GM13977 (cell line): ENCODE measurements at regions not wholly inside any gene's neighbourhood (a gene's known extent, or its start where the extent isn't known, plus 50 kb on each side); places are given as distances from the start of the nearest gene placed in this dataset.
"Not testable (repeated sequence)": the region's sequence is repeated elsewhere in the genome, so short reads cannot be mapped to it uniquely, and the experiment has no call there.

Experiments
- DNase-seq: peaks from one replicate; pipeline ENCODE4 v3.0.0; 2012; ENCODE audit warnings: low spot score
- CTCF ChIP-seq: IDR thresholded peaks from 2 replicates; pipeline ENCODE4 v1.5.1; 2012; ENCODE audit warnings: mild to moderate bottlenecking, control low read depth; ENCODE audit not compliant: insufficient read depth; ENCODE audit errors: extremely low read depth, missing control alignments
- in situ Hi-C: fragments of 300-500 bp; cut with MboI; formaldehyde crosslinking; loops from one replicate; pipeline ENCODE4 v1.12.0; 2022; ENCODE audit warnings: low sequenced_read_pairs, low pct_unique_long_range_greater_than_20kb, mixed read lengths, inconsistent platforms; ENCODE audit not compliant: unreplicated experiment

GRCh38 chr13:55967055-55967454, 1173.7 kb upstream of the PRR20A start:
- in situ Hi-C loops, result no loop called here
- DNase-seq, result no peak
- TF ChIP-seq CTCF, result no peak

- in situ Hi-C loops, result no loop called here
- TF ChIP-seq CTCF, result no peak
These were observed 1163.3 kb upstream of the PRR20A start for GRCh38 chr13:55977436-55977835.

GRCh38 chr13:55981381-55981780, 1159.3 kb upstream of the PRR20A start:
- in situ Hi-C loops, result no loop called here
- DNase-seq, result no peak
- no peak for TF ChIP-seq CTCF

More at GRCh38 chr13:55977436-55977835, 1163.3 kb upstream of the PRR20A start:
- no peak for DNase-seq

- DNase-seq, in situ Hi-C loops: not testable (repeated sequence)
These were observed 1156.7 kb upstream of the PRR20A start for GRCh38 chr13:55984026-55984425.

GRCh38 chr13:55990631-55991030, 1150.1 kb upstream of the PRR20A start:
- in situ Hi-C loops, result no loop called here
- no peak for DNase-seq
- TF ChIP-seq CTCF, result no peak

GRCh38 chr13:55991666-55992065, 1149.1 kb upstream of the PRR20A start:
- no peak for TF ChIP-seq CTCF

GRCh38 chr13:55992145-55992544, 1148.6 kb upstream of the PRR20A start:
- DNase-seq, result no peak
- in situ Hi-C loops, result no loop called here
- no peak for TF ChIP-seq CTCF

More at GRCh38 chr13:55991666-55992065, 1149.1 kb upstream of the PRR20A start:
- in situ Hi-C loops, result no loop called here
- no peak for DNase-seq
